GM23338 (cell line): ENCODE measurements at regions not wholly inside any gene's neighbourhood (a gene's known extent, or its start where the extent isn't known, plus 50 kb on each side); places are given as distances from the start of the nearest gene placed in this dataset.

ENCODE experiments used
- CREB1 ChIP-seq: fragments of 250-450 bp; sonication (Bioruptor Pico); IDR thresholded peaks from 2 replicates; pipeline ENCODE4 v1.5.0; 2020; ENCODE audit warnings: low read depth, mild to moderate bottlenecking, moderate library complexity
- EZH2 ChIP-seq: fragments of 200-600 bp; sonication (generic); IDR thresholded peaks from one replicate; pipeline ENCODE4 v1.8.0; 2017; ENCODE audit warnings: antibody characterized with exemption, mild to moderate bottlenecking, low read depth; ENCODE audit not compliant: unreplicated experiment
- EZH2phosphoT487 ChIP-seq: fragments of 200-600 bp; sonication (generic); IDR thresholded peaks from one replicate; pipeline ENCODE4 v1.8.1; 2018; ENCODE audit warnings: antibody characterized with exemption; ENCODE audit not compliant: unreplicated experiment
- POLR2AphosphoS5 ChIP-seq: IDR thresholded peaks from 2 replicates; pipeline ENCODE4 v1.6.1; 2016; ENCODE audit warnings: antibody characterized with exemption, low read depth
- TF ChIP-seq, protein P1 (sequence below), 2 experiments: fragments of 200-600 bp in 1 of 2; sonication (generic) in 1 of 2; conservative IDR thresholded peaks; 2 replicates each; pipeline versions ENCODE4 v1.5.1 to v1.6.1; 2016 to 2017; ENCODE audit warnings: antibody characterized with exemption in 2 of 2, low read depth in 2 of 2, mild to moderate bottlenecking in 2 of 2, moderate library complexity in 1 of 2

DNA sequence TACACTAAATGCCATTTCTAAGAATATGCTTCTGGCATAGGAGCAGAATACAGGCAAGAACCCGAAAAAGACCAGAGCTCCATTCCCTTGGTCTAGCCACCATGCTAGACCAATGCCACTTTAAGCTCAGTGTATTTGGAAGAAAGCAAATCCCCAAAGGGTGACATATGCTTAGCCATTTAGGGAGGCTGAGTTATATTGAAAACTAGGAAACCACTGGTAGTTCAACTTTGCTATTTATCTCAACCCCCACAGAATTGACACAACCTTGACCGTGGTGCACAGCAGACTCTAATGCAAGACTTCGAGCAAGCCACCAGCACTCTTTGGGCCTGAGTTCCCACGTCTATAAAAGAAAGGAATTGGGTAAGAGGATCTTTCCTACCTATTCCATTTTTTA, 167.9 kb downstream of the ADSS2 start:
- TF ChIP-seq, protein P1, sequence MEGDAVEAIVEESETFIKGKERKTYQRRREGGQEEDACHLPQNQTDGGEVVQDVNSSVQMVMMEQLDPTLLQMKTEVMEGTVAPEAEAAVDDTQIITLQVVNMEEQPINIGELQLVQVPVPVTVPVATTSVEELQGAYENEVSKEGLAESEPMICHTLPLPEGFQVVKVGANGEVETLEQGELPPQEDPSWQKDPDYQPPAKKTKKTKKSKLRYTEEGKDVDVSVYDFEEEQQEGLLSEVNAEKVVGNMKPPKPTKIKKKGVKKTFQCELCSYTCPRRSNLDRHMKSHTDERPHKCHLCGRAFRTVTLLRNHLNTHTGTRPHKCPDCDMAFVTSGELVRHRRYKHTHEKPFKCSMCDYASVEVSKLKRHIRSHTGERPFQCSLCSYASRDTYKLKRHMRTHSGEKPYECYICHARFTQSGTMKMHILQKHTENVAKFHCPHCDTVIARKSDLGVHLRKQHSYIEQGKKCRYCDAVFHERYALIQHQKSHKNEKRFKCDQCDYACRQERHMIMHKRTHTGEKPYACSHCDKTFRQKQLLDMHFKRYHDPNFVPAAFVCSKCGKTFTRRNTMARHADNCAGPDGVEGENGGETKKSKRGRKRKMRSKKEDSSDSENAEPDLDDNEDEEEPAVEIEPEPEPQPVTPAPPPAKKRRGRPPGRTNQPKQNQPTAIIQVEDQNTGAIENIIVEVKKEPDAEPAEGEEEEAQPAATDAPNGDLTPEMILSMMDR (conservative IDR thresholded peaks at IDR 0.05; ENCODE audit: low read depth in 2 of 2) = no peak
- no peak for TF ChIP-seq EZH2phosphoT487
- no peak for TF ChIP-seq POLR2AphosphoS5
- no peak for TF ChIP-seq EZH2
- TF ChIP-seq CREB1 (CRISPR knock-in tag) = no peak
